ENCODE measurements at regions not wholly inside any gene's neighbourhood (a gene's known extent, or its start where the extent isn't known, plus 50 kb on each side); places are given as distances from the start of the nearest gene placed in this dataset.

- Histone ChIP-seq H3K27me3 (ENCODE audit: insufficient read depth, low read depth, severe bottlenecking) (no peaks in the 10 kb centered on the region), H3K36me3 (no peaks in the 10 kb centered on the region), H3K9me3 (ENCODE audit: severe bottlenecking) (no peaks in the 10 kb centered on the region), H3K4me3 (ENCODE audit: low read depth, low read length) (no peak overlapping the region), H3K27ac (no peak overlapping the region)
- no peak for DNase-seq
- TF ChIP-seq CTCF (IDR thresholded peaks at IDR 0.05; ENCODE audit: low read depth, low read length), result no peak
Observed at GRCh38 chr20:4082406-4083097, 66.1 kb upstream of the SMOX start.

- Histone ChIP-seq H3K27ac (no peak overlapping the region), H3K4me3 (ENCODE audit: low read depth, low read length) (no peak overlapping the region), H3K36me3 (no peaks in the 10 kb centered on the region), H3K9me3 (ENCODE audit: severe bottlenecking) (no peaks in the 10 kb centered on the region), H3K27me3 (ENCODE audit: insufficient read depth, low read depth, severe bottlenecking) (no peaks in the 10 kb centered on the region)
- DNase-seq, result no peak
- no peak for TF ChIP-seq CTCF (IDR thresholded peaks at IDR 0.05; ENCODE audit: low read depth, low read length)
Observed at GRCh38 chr20:4081421-4081820, 66.1 kb upstream of the RNF24 start.

DNA sequence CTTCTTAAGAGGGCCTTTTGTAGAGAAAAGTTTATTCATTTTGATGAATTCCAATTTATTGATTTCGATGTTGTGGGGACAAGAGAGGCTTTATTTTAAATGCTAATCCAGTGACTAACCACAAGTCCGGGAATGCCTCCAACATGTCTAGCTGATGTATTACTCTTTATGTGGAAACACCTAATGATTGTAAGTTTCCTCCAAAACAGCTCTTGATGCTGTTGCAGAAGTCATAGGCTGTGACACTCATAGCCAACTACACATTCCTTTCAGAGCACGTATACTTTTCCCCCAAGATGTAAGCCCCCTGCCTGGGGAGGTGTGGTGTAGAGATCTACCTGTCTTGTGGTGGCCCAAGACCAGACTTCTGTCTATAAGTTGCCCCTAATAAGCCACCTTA, 61.3 kb upstream of the RNF24 start:
- DNase-seq, result no peak
- H3K27me3 ChIP-seq (ENCODE audit: insufficient read depth, low read depth, severe bottlenecking), result peaks cover 4% of the 10 kb centered on the region
- H3K9me3 ChIP-seq (ENCODE audit: severe bottlenecking), result no peaks in the 10 kb centered on the region
- H3K4me3 ChIP-seq (ENCODE audit: low read depth, low read length), result no peak overlapping the region
- H3K27ac ChIP-seq, result no peak overlapping the region
- no peak for TF ChIP-seq CTCF (IDR thresholded peaks at IDR 0.05; ENCODE audit: low read depth, low read length)
- no peaks in the 10 kb centered on the region for H3K36me3 ChIP-seq

- no peaks in the 10 kb centered on the region for H3K9me3 ChIP-seq (ENCODE audit: severe bottlenecking)
- no peak for TF ChIP-seq CTCF (IDR thresholded peaks at IDR 0.05; ENCODE audit: low read depth, low read length)
- peaks cover 4% of the 10 kb centered on the region for H3K27me3 ChIP-seq (ENCODE audit: insufficient read depth, low read depth, severe bottlenecking)
- no peak for DNase-seq
- no peak overlapping the region for H3K4me3 ChIP-seq (ENCODE audit: low read depth, low read length)
- no peak overlapping the region for H3K27ac ChIP-seq
- no peaks in the 10 kb centered on the region for H3K36me3 ChIP-seq
Observed at GRCh38 chr20:4076033-4076432, 60.7 kb upstream of the RNF24 start.

GRCh38 chr20:4074877-4075455, 59.6 kb upstream of the RNF24 start:
- Histone ChIP-seq H3K36me3 (no peaks in the 10 kb centered on the region), H3K4me3 (ENCODE audit: low read depth, low read length) (no peak overlapping the region), H3K27ac (no peak overlapping the region), H3K9me3 (ENCODE audit: severe bottlenecking) (no peaks in the 10 kb centered on the region), H3K27me3 (ENCODE audit: insufficient read depth, low read depth, severe bottlenecking) (peaks cover 4% of the 10 kb centered on the region)
- no peak for TF ChIP-seq CTCF (IDR thresholded peaks at IDR 0.05; ENCODE audit: low read depth, low read length)
- no peak for DNase-seq

Measured in WERI-Rb-1 (cell line).